Mesenchymal stem cell (in vitro differentiated cells and primary cell): ENCODE measurements at regions not wholly inside any gene's neighbourhood (a gene's known extent, or its start where the extent isn't known, plus 50 kb on each side); places are given as distances from the start of the nearest gene placed in this dataset.
"Not testable (repeated sequence)": the region's sequence is repeated elsewhere in the genome, so short reads cannot be mapped to it uniquely, and the experiment has no call there.

Source experiments
- DNase-seq: peaks from one replicate; pipeline ENCODE4 v3.0.0-alpha.2; 2013
- H2AFZ ChIP-seq: one replicate; pipeline ENCODE4 v1.6.1; 2013; ENCODE audit warnings: low read depth, mild to moderate bottlenecking, control low read depth, inconsistent platforms, low read length, moderate library complexity
- H2AK5ac ChIP-seq: 2 replicates; pipeline ENCODE4 v1.6.1; 2013; ENCODE audit warnings: low read length, moderate library complexity, mild to moderate bottlenecking, inconsistent platforms; ENCODE audit not compliant: severe bottlenecking
- H2BK120ac ChIP-seq: one replicate; pipeline ENCODE4 v1.6.1; 2013; ENCODE audit warnings: low read depth, mild to moderate bottlenecking, inconsistent platforms, low read length, moderate library complexity
- H2BK12ac ChIP-seq, 2 experiments: one replicate each; pipeline ENCODE4 v1.6.1; 2013; ENCODE audit warnings: inconsistent platforms in 2 of 2, low read length in 2 of 2, mild to moderate bottlenecking in 2 of 2, moderate library complexity in 2 of 2, control low read depth in 1 of 2
- H2BK15ac ChIP-seq: one replicate; pipeline ENCODE4 v1.6.1; 2013; ENCODE audit warnings: mild to moderate bottlenecking, low read depth, inconsistent platforms; ENCODE audit not compliant: poor library complexity, severe bottlenecking
- H2BK5ac ChIP-seq: 2 replicates; pipeline ENCODE4 v1.6.1; 2013; ENCODE audit warnings: low read depth, mild to moderate bottlenecking, low read length, control low read depth, inconsistent platforms; ENCODE audit not compliant: poor library complexity, severe bottlenecking
- H3K14ac ChIP-seq, 2 experiments: one replicate each; pipeline ENCODE4 v1.6.1; 2013; ENCODE audit warnings: inconsistent platforms in 2 of 2, low read length in 2 of 2, control low read depth in 1 of 2, mild to moderate bottlenecking in 1 of 2, moderate library complexity in 1 of 2
- H3K18ac ChIP-seq, 2 experiments: one replicate each; pipeline ENCODE4 v1.6.1; 2013; ENCODE audit warnings: inconsistent platforms in 2 of 2, low read length in 2 of 2, control low read depth in 1 of 2, low read depth in 1 of 2, mild to moderate bottlenecking in 1 of 2
- H3K23ac ChIP-seq, 2 experiments: one replicate each; pipeline ENCODE4 v1.6.1; 2013; ENCODE audit warnings: inconsistent platforms in 2 of 2, low read length in 2 of 2, mild to moderate bottlenecking in 2 of 2, moderate library complexity in 2 of 2, control low read depth in 1 of 2
- H3K27ac ChIP-seq: 2 replicates; pipeline ENCODE4 v1.5.1; 2013; ENCODE audit warnings: mild to moderate bottlenecking, moderate library complexity, low read length, control low read depth, inconsistent platforms; ENCODE audit not compliant: poor library complexity, severe bottlenecking
- H3K27me3 ChIP-seq, 2 experiments: 2 replicates each; pipeline versions ENCODE4 v1.6.1 to v1.7.0; 2013; ENCODE audit warnings: low read length in 2 of 2, mild to moderate bottlenecking in 2 of 2, moderate library complexity in 2 of 2, control low read depth in 1 of 2, inconsistent platforms in 1 of 2; ENCODE audit not compliant: control insufficient read depth in 1 of 2, insufficient read depth in 1 of 2
- H3K36me3 ChIP-seq, 2 experiments: 2 replicates each; pipeline versions ENCODE4 v1.6.1 to v1.7.0; 2013; ENCODE audit warnings: low read length in 2 of 2, control low read depth in 1 of 2, inconsistent platforms in 1 of 2, low read depth in 1 of 2, mild to moderate bottlenecking in 1 of 2; ENCODE audit not compliant: insufficient read depth in 2 of 2, control insufficient read depth in 1 of 2
- H3K4ac ChIP-seq, 2 experiments: one replicate each; pipeline ENCODE4 v1.6.1; 2013; ENCODE audit warnings: inconsistent platforms in 2 of 2, low read length in 2 of 2, mild to moderate bottlenecking in 2 of 2, moderate library complexity in 2 of 2, control low read depth in 1 of 2, low read depth in 1 of 2
- H3K4me1 ChIP-seq: 2 replicates; pipeline ENCODE4 v1.6.1; 2013; ENCODE audit warnings: low read depth, low read length, control low read depth; ENCODE audit not compliant: control insufficient read depth, insufficient read depth
- H3K4me2 ChIP-seq: 2 replicates; pipeline ENCODE4 v1.6.1; 2013; ENCODE audit warnings: low read length, mild to moderate bottlenecking, inconsistent platforms; ENCODE audit not compliant: poor library complexity, severe bottlenecking
- H3K4me3 ChIP-seq, 2 experiments: 2 replicates each; pipeline versions ENCODE4 v1.5.1 to v1.7.0; 2013; ENCODE audit warnings: low read length in 2 of 2, mild to moderate bottlenecking in 2 of 2, control low read depth in 1 of 2, low read depth in 1 of 2; ENCODE audit not compliant: insufficient read depth in 1 of 2
- H3K79me1 ChIP-seq: replicated peaks from 2 replicates; pipeline ENCODE4 v1.6.1; 2013; ENCODE audit warnings: mild to moderate bottlenecking, control low read depth, low read length, inconsistent platforms; ENCODE audit not compliant: poor library complexity, severe bottlenecking
- H3K9ac ChIP-seq: 2 replicates; pipeline ENCODE4 v1.7.0; 2013; ENCODE audit warnings: mild to moderate bottlenecking, low read length, moderate library complexity
- H3K9me3 ChIP-seq: 2 replicates; pipeline ENCODE4 v1.7.0; 2013; ENCODE audit warnings: mild to moderate bottlenecking, low read length; ENCODE audit not compliant: control insufficient read depth
- H4K8ac ChIP-seq: one replicate; pipeline ENCODE4 v1.6.1; 2013; ENCODE audit warnings: inconsistent platforms, mild to moderate bottlenecking, low read length, moderate library complexity
- H4K91ac ChIP-seq: one replicate; pipeline ENCODE4 v1.6.1; 2013; ENCODE audit warnings: mild to moderate bottlenecking, low read length, inconsistent platforms
- WGBS: methylation state at CpG from one replicate; pipeline ENCODE4 v1.1.7; 2013; ENCODE audit warnings: mixed read lengths; 5-methylcytosine and 5-hydroxymethylcytosine counted together

DNA sequence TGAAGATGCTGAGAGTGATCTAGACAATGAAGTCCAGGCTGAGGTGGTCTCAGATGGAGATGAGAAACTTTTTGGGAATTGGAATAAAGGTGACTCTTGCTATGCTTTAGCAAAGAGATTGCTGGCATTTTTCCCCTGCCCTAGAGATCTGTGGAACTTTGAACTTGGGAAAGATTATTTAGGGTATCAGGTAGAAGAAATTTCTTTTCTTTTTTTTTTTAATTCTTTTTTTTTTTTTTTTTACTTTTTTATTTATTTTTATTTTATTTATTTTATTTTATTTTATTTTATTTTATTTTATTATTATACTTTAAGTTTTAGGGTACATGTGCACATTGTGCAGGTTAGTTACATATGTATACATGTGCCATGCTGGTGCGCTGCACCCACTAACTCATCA, 59.5 kb upstream of the RPRM start:
- H2BK120ac ChIP-seq, H4K91ac ChIP-seq, H3K79me1 ChIP-seq, H2BK5ac ChIP-seq, H2AFZ ChIP-seq, H4K8ac ChIP-seq, H3K4ac ChIP-seq, H3K23ac ChIP-seq, H3K27ac ChIP-seq, H3K9ac ChIP-seq, H3K14ac ChIP-seq, H3K36me3 ChIP-seq, H2BK12ac ChIP-seq, H2AK5ac ChIP-seq, H3K4me2 ChIP-seq, H3K4me3 ChIP-seq, H2BK15ac ChIP-seq, DNase-seq, H3K4me1 ChIP-seq, H3K27me3 ChIP-seq, H3K18ac ChIP-seq, H3K9me3 ChIP-seq: not testable (repeated sequence)
- no CpG with 5 or more reads among the region's 1 CpG for WGBS

DNA sequence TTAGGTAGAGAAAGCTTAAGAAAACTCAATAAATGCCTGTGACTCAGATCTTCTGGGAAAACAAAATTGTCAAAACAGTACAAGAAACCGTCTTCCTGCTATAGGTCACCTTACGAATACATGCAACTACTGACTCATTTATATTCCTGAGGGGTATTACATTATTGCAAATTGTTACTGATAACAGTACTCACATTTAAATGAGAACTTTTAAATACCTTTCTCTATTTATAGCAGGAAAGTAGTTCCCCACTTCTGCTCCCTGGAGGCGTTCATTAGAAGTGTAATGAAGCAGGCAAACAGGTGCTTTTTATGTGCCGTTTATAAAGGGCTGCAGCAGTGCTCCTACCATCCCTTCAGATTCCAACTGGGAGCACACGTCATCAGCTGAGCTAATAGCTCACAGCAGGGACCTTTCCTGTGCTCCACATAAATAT, 65.1 kb upstream of the RPRM start:
- no peak overlapping the region for H2AK5ac ChIP-seq

DNA sequence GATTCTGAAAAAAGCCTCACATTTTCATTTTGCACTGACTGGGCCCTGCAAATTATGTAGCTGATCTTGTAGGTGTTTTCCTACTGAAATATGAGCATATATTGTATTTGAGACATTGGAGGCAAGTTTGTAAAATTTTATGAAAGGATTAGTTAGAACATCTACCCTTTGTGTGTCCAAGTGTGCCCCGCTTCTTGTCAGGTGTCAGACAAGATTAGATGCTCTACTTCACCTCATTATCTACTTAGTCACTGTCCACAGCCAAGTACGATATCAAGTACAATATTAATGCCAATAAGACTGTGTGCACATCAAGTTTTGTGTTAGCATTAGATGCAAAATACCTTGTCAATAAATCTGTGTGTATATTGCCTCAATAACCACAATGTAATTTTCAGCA, 67.8 kb upstream of the RPRM start:
- WGBS = no CpG with 5 or more reads among the region's 2 CpGs
- no peak overlapping the region for H2BK5ac ChIP-seq
- H3K36me3 ChIP-seq = no peaks in the 10 kb centered on the region
- no peak overlapping the region for H3K23ac ChIP-seq
- no peaks in the 10 kb centered on the region for H3K79me1 ChIP-seq
- H3K27ac ChIP-seq = no peak overlapping the region
- H4K8ac ChIP-seq = no peak overlapping the region
- DNase-seq = no peak
- no peak overlapping the region for H3K4me2 ChIP-seq
- no peak overlapping the region for H2BK12ac ChIP-seq
- H3K4ac ChIP-seq = no peak overlapping the region
- no peak overlapping the region for H3K18ac ChIP-seq
- H2AFZ ChIP-seq = no peak overlapping the region
- no peak overlapping the region for H4K91ac ChIP-seq
- H2BK15ac ChIP-seq = no peak overlapping the region
- H3K14ac ChIP-seq = no peak overlapping the region
- no peak overlapping the region for H3K4me3 ChIP-seq
- H2BK120ac ChIP-seq = no peak overlapping the region
- no peak overlapping the region for H3K9ac ChIP-seq
- no peaks in the 10 kb centered on the region for H3K27me3 ChIP-seq
- no peaks in the 10 kb centered on the region for H3K4me1 ChIP-seq
- H2AK5ac ChIP-seq = no peak overlapping the region
- no peaks in the 10 kb centered on the region for H3K9me3 ChIP-seq

More for the DNA sequence above, 65.1 kb upstream of the RPRM start:
- Histone ChIP-seq H2BK120ac (no peak overlapping the region), H2BK15ac (no peak overlapping the region), H3K18ac (no peak overlapping the region), H2AFZ (no peak overlapping the region), H3K9ac (no peak overlapping the region), H3K27me3 (no peaks in the 10 kb centered on the region), H3K23ac (no peak overlapping the region), H4K8ac (no peak overlapping the region), H3K9me3 (no peaks in the 10 kb centered on the region), H3K36me3 (no peaks in the 10 kb centered on the region), H3K4ac (no peak overlapping the region), H3K27ac (no peak overlapping the region), H3K79me1 (no peaks in the 10 kb centered on the region), H3K4me2 (peak overlapping the region; percentile 4), H3K14ac (no peak overlapping the region), H3K4me1 (no peaks in the 10 kb centered on the region), H4K91ac (no peak overlapping the region), H2BK12ac (no peak overlapping the region), H3K4me3 (no peak overlapping the region), H2BK5ac (no peak overlapping the region)
- no peak for DNase-seq
- 17% methylated on average over 3 of the region's 5 CpGs for WGBS

DNA sequence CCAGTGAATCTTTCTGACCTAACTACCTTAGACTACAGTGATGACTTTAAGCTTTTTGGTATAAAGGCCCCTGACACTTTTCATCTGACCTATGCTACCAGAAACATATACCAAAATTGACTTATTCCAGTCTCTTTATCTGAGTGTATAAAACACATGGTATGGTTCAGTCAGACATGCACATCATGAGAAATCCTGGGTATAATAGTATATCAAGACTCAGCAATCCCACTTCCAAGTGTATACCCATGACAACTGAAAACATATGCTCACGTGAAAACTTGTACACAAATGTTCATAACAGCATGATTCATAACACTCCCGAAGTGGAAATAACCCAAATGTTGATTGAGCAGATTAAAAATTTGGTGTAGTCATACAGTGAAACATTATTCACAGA, 70.0 kb upstream of the RPRM start:
- Histone ChIP-seq H3K4me2 (no peak overlapping the region), H3K27me3 (no peaks in the 10 kb centered on the region), H2AFZ (no peak overlapping the region), H2AK5ac (no peak overlapping the region), H3K9ac (no peak overlapping the region), H2BK5ac (no peak overlapping the region), H3K36me3 (no peaks in the 10 kb centered on the region), H4K91ac (no peak overlapping the region), H3K4me1 (no peaks in the 10 kb centered on the region), H2BK12ac (no peak overlapping the region), H3K9me3 (no peaks in the 10 kb centered on the region), H3K18ac (no peak overlapping the region), H4K8ac (no peak overlapping the region), H2BK120ac (no peak overlapping the region), H2BK15ac (no peak overlapping the region), H3K27ac (no peak overlapping the region), H3K14ac (no peak overlapping the region), H3K79me1 (no peaks in the 10 kb centered on the region), H3K4ac (no peak overlapping the region), H3K23ac (no peak overlapping the region), H3K4me3 (no peak overlapping the region)
- WGBS = no CpG with 5 or more reads among the region's 2 CpGs
- no peak for DNase-seq
